ENCODE measurements at regions not wholly inside any gene's neighbourhood (a gene's known extent, or its start where the extent isn't known, plus 50 kb on each side); places are given as distances from the start of the nearest gene placed in this dataset.

DNA sequence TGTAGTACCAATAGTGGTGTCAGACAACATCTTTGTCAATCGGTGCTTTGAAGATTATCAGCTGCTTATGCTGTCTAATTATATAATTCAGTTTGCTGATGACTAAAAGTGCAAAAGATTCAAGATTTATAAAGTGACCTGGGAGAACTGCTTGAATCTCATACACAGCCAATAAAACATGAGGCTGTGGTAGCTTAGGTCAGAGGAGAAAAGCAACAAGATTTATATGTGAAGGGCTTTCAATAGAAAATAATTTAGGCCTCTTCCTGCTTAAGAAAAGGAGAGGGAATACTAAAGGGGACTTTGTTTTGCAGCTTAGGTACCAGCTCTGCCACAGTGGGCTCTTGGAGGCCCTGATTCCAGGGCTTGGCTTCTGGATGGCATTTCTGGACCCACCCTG is 111.0 kb upstream of the MAD2L1 start:
- TF ChIP-seq CTCF (IDR thresholded peaks at IDR 0.05) = no peak
- 86% methylated on average over 1 of the region's 1 CpG for WGBS (ENCODE audit: insufficient coverage)
- no peaks in the 10 kb centered on the region for H3K4me1 Mint-ChIP-seq

GRCh38 chr4:120175272-120175671 is 108.6 kb upstream of the MAD2L1 start:
- no peak overlapping the region for H3K27ac ChIP-seq (ENCODE audit: low read length)
- no peaks in the 10 kb centered on the region for H3K27me3 ChIP-seq (ENCODE audit: control insufficient read depth, insufficient read depth, low read length)
- no peaks in the 10 kb centered on the region for H3K4me1 ChIP-seq (ENCODE audit: control insufficient read depth, insufficient read depth, low read length)
- ATAC-seq = no peak
- Mint-ChIP-seq H3K36me3 (no peaks in the 10 kb centered on the region), H3K4me3 (no peak overlapping the region), H3K27me3 (ENCODE audit: low read depth in 2 of 2) (no peaks in the 10 kb centered on the region), H3K4me1 (no peaks in the 10 kb centered on the region), H3K27ac (no peak overlapping the region), H3K9me3 (peaks cover 0 to 2% of the 10 kb centered on the region in 2 donors)
- peaks cover 5% of the 10 kb centered on the region for H3K9me3 ChIP-seq (ENCODE audit: control insufficient read depth, insufficient read depth, low read length)
- H3K36me3 ChIP-seq (ENCODE audit: control insufficient read depth, insufficient read depth, low read length) = no peaks in the 10 kb centered on the region
- DNase-seq = no peak
- intact Hi-C loops (cut with micrococcal nuclease) = no loop called here
- no peak overlapping the region for H3K4me3 ChIP-seq (ENCODE audit: low read length)
- no peak for TF ChIP-seq CTCF (IDR thresholded peaks at IDR 0.05)
- no CpG with 5 or more reads among the region's 2 CpGs for WGBS (ENCODE audit: insufficient coverage)

More for the DNA sequence above, 111.0 kb upstream of the MAD2L1 start:
- DNase-seq (no peak), ATAC-seq (no peak)
- H3K9me3 ChIP-seq (ENCODE audit: control insufficient read depth, insufficient read depth, low read length) = peaks cover 5% of the 10 kb centered on the region
- no peaks in the 10 kb centered on the region for H3K27me3 ChIP-seq (ENCODE audit: control insufficient read depth, insufficient read depth, low read length)
- Mint-ChIP-seq H3K4me3 (no peak overlapping the region), H3K36me3 (no peaks in the 10 kb centered on the region), H3K27ac (no peak overlapping the region), H3K9me3 (peaks cover 3 to 4% of the 10 kb centered on the region in 2 donors), H3K27me3 (ENCODE audit: low read depth in 2 of 2) (no peaks in the 10 kb centered on the region)
- intact Hi-C loops (cut with micrococcal nuclease) = no loop called here
- no peak overlapping the region for H3K27ac ChIP-seq (ENCODE audit: low read length)
- no peaks in the 10 kb centered on the region for H3K4me1 ChIP-seq (ENCODE audit: control insufficient read depth, insufficient read depth, low read length)
- H3K36me3 ChIP-seq (ENCODE audit: control insufficient read depth, insufficient read depth, low read length) = no peaks in the 10 kb centered on the region
- H3K4me3 ChIP-seq (ENCODE audit: low read length) = no peak overlapping the region

GRCh38 chr4:120163895-120164294 is 97.2 kb upstream of the MAD2L1 start:
- no peak for TF ChIP-seq CTCF (IDR thresholded peaks at IDR 0.05)
- no peaks in the 10 kb centered on the region for H3K9me3 Mint-ChIP-seq
- H3K27ac ChIP-seq (ENCODE audit: low read length) = no peak overlapping the region
- no peak overlapping the region for H3K4me3 Mint-ChIP-seq
- H3K36me3 Mint-ChIP-seq = no peaks in the 10 kb centered on the region
- no peak for ATAC-seq
- no peaks in the 10 kb centered on the region for H3K27me3 ChIP-seq (ENCODE audit: control insufficient read depth, insufficient read depth, low read length)
- H3K27me3 Mint-ChIP-seq (ENCODE audit: low read depth in 2 of 2) = peaks cover 0 to 4% of the 10 kb centered on the region in 2 donors
- H3K4me1 ChIP-seq (ENCODE audit: control insufficient read depth, insufficient read depth, low read length) = no peaks in the 10 kb centered on the region
- DNase-seq = no peak
- H3K4me1 Mint-ChIP-seq = no peaks in the 10 kb centered on the region
- no peak overlapping the region for H3K27ac Mint-ChIP-seq
- no peaks in the 10 kb centered on the region for H3K36me3 ChIP-seq (ENCODE audit: control insufficient read depth, insufficient read depth, low read length)
- 88% methylated on average over 2 of the region's 2 CpGs for WGBS (ENCODE audit: insufficient coverage)
- no peak overlapping the region for H3K4me3 ChIP-seq (ENCODE audit: low read length)
- H3K9me3 ChIP-seq (ENCODE audit: control insufficient read depth, insufficient read depth, low read length) = no peaks in the 10 kb centered on the region
- intact Hi-C loops (cut with micrococcal nuclease) = no loop called here

DNA sequence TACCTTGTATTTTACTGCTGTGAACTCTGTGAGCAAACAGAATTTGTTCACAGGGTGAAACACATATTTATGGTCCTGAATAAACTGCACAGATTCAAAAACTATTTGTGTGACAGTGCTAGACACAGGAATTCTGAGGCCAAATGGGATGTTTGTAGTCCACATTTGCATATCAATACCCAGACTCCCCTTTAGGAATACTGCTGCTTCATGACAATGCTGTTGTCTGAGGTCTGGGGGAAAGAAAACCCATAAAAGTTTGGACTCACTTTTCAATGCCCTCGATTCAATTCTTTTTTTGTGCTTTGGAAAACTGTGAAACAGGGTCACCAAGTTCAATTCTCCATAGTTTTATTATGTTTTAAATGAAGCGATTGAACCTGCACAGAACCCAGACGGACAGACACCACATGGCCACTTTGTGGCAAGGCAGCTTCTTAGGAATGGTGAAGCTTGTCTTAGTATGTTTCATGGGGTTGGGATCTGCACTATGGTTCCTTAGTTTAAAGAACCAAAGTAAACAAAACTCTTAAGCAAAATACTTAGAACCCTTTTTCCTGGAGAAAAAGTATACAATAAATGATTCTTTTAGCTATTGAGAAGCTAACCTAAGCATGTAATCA is 92.3 kb upstream of the MAD2L1 start:
- H3K27ac Mint-ChIP-seq = no peak overlapping the region
- intact Hi-C loops (cut with micrococcal nuclease) = loop anchor here (5.0 kb wide), 1 partner anchor 1148 kb away; no protein-coding TSS in a partner anchor
- 77% methylated on average over 3 of the region's 3 CpGs for WGBS (ENCODE audit: insufficient coverage)
- no peaks in the 10 kb centered on the region for H3K27me3 ChIP-seq (ENCODE audit: control insufficient read depth, insufficient read depth, low read length)
- H3K9me3 ChIP-seq (ENCODE audit: control insufficient read depth, insufficient read depth, low read length) = no peaks in the 10 kb centered on the region
- no peaks in the 10 kb centered on the region for H3K9me3 Mint-ChIP-seq
- H3K27ac ChIP-seq (ENCODE audit: low read length) = no peak overlapping the region
- no peaks in the 10 kb centered on the region for H3K4me1 ChIP-seq (ENCODE audit: control insufficient read depth, insufficient read depth, low read length)
- H3K36me3 Mint-ChIP-seq = no peaks in the 10 kb centered on the region
- no peak for DNase-seq
- no peak overlapping the region for H3K4me3 Mint-ChIP-seq
- H3K4me1 Mint-ChIP-seq = no peaks in the 10 kb centered on the region
- H3K36me3 ChIP-seq (ENCODE audit: control insufficient read depth, insufficient read depth, low read length) = no peaks in the 10 kb centered on the region
- no peak for ATAC-seq
- TF ChIP-seq CTCF (IDR thresholded peaks at IDR 0.05) = no peak
- H3K27me3 Mint-ChIP-seq (ENCODE audit: low read depth in 2 of 2) = peaks cover 0 to 5% of the 10 kb centered on the region in 2 donors
- no peak overlapping the region for H3K4me3 ChIP-seq (ENCODE audit: low read length)
